Breast epithelium (tissue), 4 donors: ENCODE measurements at regions not wholly inside any gene's neighbourhood (a gene's known extent, or its start where the extent isn't known, plus 50 kb on each side); places are given as distances from the start of the nearest gene placed in this dataset.
"Not testable (repeated sequence)": the region's sequence is repeated elsewhere in the genome, so short reads cannot be mapped to it uniquely, and the experiment has no call there.

Experiments
- DNase-seq, 2 donors: peaks; one replicate each; pipeline ENCODE4 v3.0.0-alpha.2; 2019; ENCODE audit warnings: low spot score in 2 of 2
- H3K27ac ChIP-seq, 2 donors: fragments of 200-600 bp; sonication (generic) in 1 of 2; one replicate each; pipeline ENCODE4 v1.5.1; 2016 to 2019; ENCODE audit warnings: mild to moderate bottlenecking in 1 of 2
- H3K27me3 ChIP-seq, 2 donors: fragments of 200-600 bp; sonication (generic) in 1 of 2; one replicate each; pipeline versions ENCODE4 v1.5.1 to v1.6.0; 2017 to 2019; ENCODE audit warnings: control low read depth in 1 of 2, mild to moderate bottlenecking in 1 of 2
- H3K36me3 ChIP-seq: fragments of 200-600 bp; one replicate; pipeline ENCODE4 v1.5.1; 2019
- H3K4me1 ChIP-seq, 2 donors: fragments of 200-600 bp; sonication (generic); one replicate each; pipeline ENCODE4 v1.5.1; 2016 to 2019; ENCODE audit warnings: control low read depth in 1 of 2
- H3K4me3 ChIP-seq, 3 donors: fragments of 200-600 bp; sonication (generic); 1 replicate in 2 of 3; 2 replicates in 1 of 3; pipeline ENCODE4 v1.5.1; 2016 to 2019; ENCODE audit warnings: mild to moderate bottlenecking in 3 of 3, moderate library complexity in 2 of 3
- H3K9me3 ChIP-seq, 2 donors: fragments of 200-600 bp; sonication (generic) in 1 of 2; one replicate each; pipeline ENCODE4 v1.5.1; 2016 to 2019; ENCODE audit warnings: control low read depth in 1 of 2
- CTCF ChIP-seq, 3 donors: fragments of 450-650 bp; IDR thresholded peaks; one replicate each; pipeline ENCODE4 v1.5.1; 2016 to 2017; ENCODE audit warnings: antibody characterized with exemption in 3 of 3, mild to moderate bottlenecking in 3 of 3, moderate library complexity in 3 of 3
- POLR2A ChIP-seq: fragments of 450-650 bp; IDR thresholded peaks from one replicate; pipeline ENCODE4 v1.6.1; 2016; ENCODE audit warnings: antibody characterized with exemption, mild to moderate bottlenecking, moderate library complexity
- POLR2AphosphoS5 ChIP-seq, 3 donors: sonication (generic); formaldehyde crosslinking; IDR thresholded peaks; one replicate each; pipeline ENCODE4 v1.6.1; 2017; ENCODE audit warnings: antibody characterized with exemption in 3 of 3
- intact Hi-C: fragments of 100-400 bp; cut with DNase I; formaldehyde crosslinking; loops from one replicate; pipeline ENCODE4 v1.15.1; 2023; ENCODE audit warnings: low total_unique reads

DNA sequence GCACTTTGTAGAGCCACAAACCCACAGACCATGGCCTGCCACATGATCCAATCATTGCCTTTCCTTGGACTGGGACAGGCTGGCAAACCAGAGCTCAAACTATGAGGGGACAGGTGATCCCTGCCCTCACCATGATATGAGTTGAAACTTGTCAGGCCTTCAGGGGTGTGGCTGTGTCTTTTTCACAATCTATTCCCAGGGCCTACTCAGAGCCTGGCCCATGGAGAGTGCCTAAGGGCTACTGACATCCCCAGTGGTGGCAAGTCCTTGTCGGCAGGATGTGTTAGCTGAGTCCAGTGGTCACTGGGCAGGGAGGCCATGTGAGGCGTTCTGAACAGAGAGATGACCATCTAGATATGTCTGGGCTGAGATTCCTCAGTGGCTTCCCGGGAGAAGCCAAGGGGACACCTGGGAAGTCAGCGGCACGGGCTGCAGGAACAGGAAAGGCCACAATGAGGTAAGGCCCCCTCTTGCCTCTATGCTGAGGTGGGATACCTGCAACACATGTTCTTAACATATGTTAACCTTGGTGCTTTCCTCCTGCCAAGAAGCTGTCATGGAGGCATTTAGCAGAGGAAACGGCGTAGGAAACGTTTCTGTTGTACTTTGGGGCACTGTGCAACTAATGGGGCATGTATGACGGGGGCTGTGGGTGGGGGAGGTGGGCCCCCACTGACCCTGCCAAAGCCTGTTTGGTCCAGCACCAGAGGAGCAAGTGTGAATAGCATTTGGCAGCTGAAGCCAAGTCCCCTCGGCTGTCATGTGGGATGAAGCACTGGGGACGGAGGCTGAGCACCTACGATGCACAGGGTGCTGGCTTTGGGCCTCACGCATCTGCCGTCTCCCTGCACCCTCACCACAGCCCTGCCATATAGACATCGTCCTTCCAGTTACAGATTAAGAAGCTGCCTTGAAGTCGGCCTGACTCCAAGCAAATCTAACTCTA lies 384.0 kb downstream of the RPS24 start:
- Histone ChIP-seq H3K4me1 (peaks cover 0 to 5% of the 10 kb centered on the region in 2 donors), H3K27me3 (no peaks in the 10 kb centered on the region), H3K36me3 (no peaks in the 10 kb centered on the region), H3K4me3 (no peak overlapping the region), H3K27ac (peak overlapping the region; percentile 45 to 58), H3K9me3 (no peaks in the 10 kb centered on the region)
- intact Hi-C loops, result no loop called here
- TF ChIP-seq CTCF (IDR thresholded peaks at IDR 0.05), result no peak
- TF ChIP-seq POLR2AphosphoS5 (IDR thresholded peaks at IDR 0.05), result no peak
- no peak for TF ChIP-seq POLR2A
- DNase-seq, result no peak

DNA sequence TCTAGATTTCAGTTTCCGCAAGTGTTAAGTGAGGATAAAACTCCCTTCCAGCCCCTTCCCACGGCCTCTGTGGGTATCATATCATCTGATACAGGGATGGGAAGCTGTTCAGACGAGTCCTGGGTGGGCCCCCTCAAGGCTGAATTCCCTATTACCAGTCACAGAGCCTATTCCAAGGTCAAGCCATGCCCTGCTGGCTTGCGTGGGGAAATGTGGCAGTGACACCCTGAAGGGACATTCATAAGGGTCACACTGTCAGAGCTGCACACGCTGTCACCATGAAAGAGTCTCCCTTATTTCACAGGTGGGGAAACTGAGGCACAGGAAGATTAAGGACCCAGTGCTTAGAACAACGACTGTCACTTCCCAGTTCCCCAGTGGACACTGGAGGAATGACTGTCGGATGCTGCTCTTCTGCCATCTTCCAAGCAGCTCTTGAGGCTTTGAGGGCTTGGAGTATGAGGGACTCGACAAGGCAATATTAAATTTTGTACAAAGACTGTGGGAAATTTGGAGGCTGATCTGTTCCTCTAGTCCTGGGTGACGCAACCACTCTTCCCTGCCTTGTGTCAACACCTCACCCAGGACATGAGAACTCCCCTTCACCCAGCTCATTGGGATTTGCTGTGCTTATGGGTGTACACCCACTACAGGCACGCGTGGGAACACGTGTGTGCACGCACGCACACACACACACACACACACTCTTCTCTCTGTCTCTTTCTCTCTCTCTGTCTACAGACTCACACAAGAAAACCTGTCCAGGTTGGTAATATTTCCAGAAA lies 386.0 kb downstream of the RPS24 start:
- no peak for DNase-seq
- no peaks in the 10 kb centered on the region for H3K27me3 ChIP-seq
- no peak overlapping the region for H3K4me3 ChIP-seq
- H3K36me3 ChIP-seq, result no peaks in the 10 kb centered on the region
- intact Hi-C loops, result no loop called here
- H3K27ac ChIP-seq, result no peak overlapping the region
- H3K9me3 ChIP-seq, result no peaks in the 10 kb centered on the region
- peaks cover 0 to 5% of the 10 kb centered on the region in 2 donors for H3K4me1 ChIP-seq
- TF ChIP-seq POLR2A (no peak), CTCF (IDR thresholded peaks at IDR 0.05) (no peak), POLR2AphosphoS5 (IDR thresholded peaks at IDR 0.05) (no peak)

GRCh38 chr10:78420946-78421735 lies 387.5 kb downstream of the RPS24 start:
- H3K9me3 ChIP-seq, result peaks cover 0 to 3% of the 10 kb centered on the region in 2 donors
- peak overlapping the region in 2 of 3 donors; percentile 14 to 39 for H3K4me3 ChIP-seq
- TF ChIP-seq CTCF (IDR thresholded peaks at IDR 0.05) (no peak), POLR2A (no peak), POLR2AphosphoS5 (IDR thresholded peaks at IDR 0.05) (no peak)
- no peaks in the 10 kb centered on the region for H3K27me3 ChIP-seq
- intact Hi-C loops, result no loop called here
- peak overlapping the region; percentile 19 for H3K27ac ChIP-seq
- no peaks in the 10 kb centered on the region for H3K36me3 ChIP-seq
- H3K4me1 ChIP-seq, result peaks cover 0 to 4% of the 10 kb centered on the region in 2 donors
- DNase-seq, result no peak

GRCh38 chr10:78424050-78424449 lies 390.4 kb downstream of the RPS24 start:
- H3K27me3 ChIP-seq, intact Hi-C loops, H3K9me3 ChIP-seq, DNase-seq, H3K36me3 ChIP-seq, H3K4me1 ChIP-seq, H3K4me3 ChIP-seq, H3K27ac ChIP-seq: not testable (repeated sequence)

GRCh38 chr10:78424723-78425122 lies 391.1 kb downstream of the RPS24 start:
- H3K4me3 ChIP-seq, result no peak overlapping the region
- DNase-seq, result no peak
- no peaks in the 10 kb centered on the region for H3K4me1 ChIP-seq
- intact Hi-C loops, result no loop called here
- TF ChIP-seq POLR2A (no peak), POLR2AphosphoS5 (IDR thresholded peaks at IDR 0.05) (no peak), CTCF (IDR thresholded peaks at IDR 0.05) (no peak)
- no peaks in the 10 kb centered on the region for H3K36me3 ChIP-seq
- no peak overlapping the region for H3K27ac ChIP-seq
- no peaks in the 10 kb centered on the region for H3K27me3 ChIP-seq
- peaks cover 0 to 3% of the 10 kb centered on the region in 2 donors for H3K9me3 ChIP-seq
